Endothelial cell of umbilical vein (primary cell): ENCODE measurements at regions not wholly inside any gene's neighbourhood (a gene's known extent, or its start where the extent isn't known, plus 50 kb on each side); places are given as distances from the start of the nearest gene placed in this dataset.

Experiments
- BruUV-seq: library from RNA; stranded (reverse); fragments of 400-500 nt; replicated peaks from 2 replicates; lab custom pipeline; 2021; lab: Mats Ljungman, UMichigan
- CTCF ChIA-PET: fragments of 300-600, 350-600 bp; sonication (Branson Sonifier 250); formaldehyde crosslinking; loops from one replicate; lab custom pipeline; 2021; ENCODE audit warnings: antibody characterized with exemption, inconsistent platforms; lab: Charles Lee
- POLR2A ChIA-PET: fragments of 300-600, 350-600 bp; sonication (Branson Sonifier 250); formaldehyde crosslinking; loops from one replicate; lab custom pipeline; 2021; ENCODE audit warnings: antibody characterized with exemption, inconsistent platforms; lab: Charles Lee
- DNase-seq: peaks from one replicate; pipeline ENCODE4 v3.0.0-alpha.2; 2011; ENCODE audit warnings: low read depth, low spot score
- FAIRE-seq: peaks from 2 replicates; lab custom pipeline; 2011; peaks lifted over from hg19 to GRCh38; lab: Jason Lieb, UNC
- H2AFZ ChIP-seq: 2 replicates; pipeline ENCODE4 v1.6.0; 2012; ENCODE audit warnings: low read depth, low read length, control low read depth, inconsistent platforms
- H3K27ac ChIP-seq: 2 replicates; pipeline ENCODE4 v1.5.1; 2011; ENCODE audit warnings: low read depth, mild to moderate bottlenecking, control low read depth, low read length, moderate library complexity; ENCODE audit not compliant: insufficient read depth
- H3K27me3 ChIP-seq, 2 experiments: 2 replicates each; pipeline versions ENCODE4 v1.6.0 to v1.6.1; 2011; ENCODE audit warnings: low read length in 2 of 2, mixed read lengths in 1 of 2; ENCODE audit not compliant: control insufficient read depth in 2 of 2, insufficient read depth in 2 of 2
- H3K36me3 ChIP-seq, 2 experiments: 2 replicates in 1 of 2; 3 replicates in 1 of 2; pipeline ENCODE4 v1.5.1; 2011; ENCODE audit warnings: low read length in 2 of 2, mild to moderate bottlenecking in 1 of 2, moderate library complexity in 1 of 2; ENCODE audit not compliant: control insufficient read depth in 2 of 2, insufficient read depth in 2 of 2; ENCODE audit errors: extremely low read depth in 1 of 2
- H3K4me1 ChIP-seq: 3 replicates; pipeline ENCODE4 v1.5.1; 2011; ENCODE audit warnings: mild to moderate bottlenecking, low read length; ENCODE audit not compliant: control insufficient read depth, insufficient read depth; ENCODE audit errors: extremely low read depth
- H3K4me2 ChIP-seq: 2 replicates; pipeline ENCODE4 v1.6.1; 2011; ENCODE audit warnings: low read length, control low read depth, mixed read lengths; ENCODE audit not compliant: insufficient read depth
- H3K4me3 ChIP-seq, 3 experiments: fragments of 200-600 bp in 1 of 3; sonication (generic), shearing (Covaris generic) in 1 of 3; replicated peaks in 1 of 3; 2 replicates each; pipeline ENCODE4 v1.5.1; 2011 to 2016; ENCODE audit warnings: control low read depth in 3 of 3, low read length in 3 of 3, mild to moderate bottlenecking in 2 of 3, inconsistent platforms in 1 of 3, low read depth in 1 of 3, moderate library complexity in 1 of 3; ENCODE audit not compliant: insufficient read depth in 1 of 3
- H3K79me2 ChIP-seq: 2 replicates; pipeline ENCODE4 v1.6.0; 2012; ENCODE audit warnings: low read length, inconsistent platforms; ENCODE audit not compliant: control insufficient read depth, insufficient read depth
- H3K9ac ChIP-seq: replicated peaks from 2 replicates; pipeline ENCODE3; 2011; ENCODE audit warnings: low read length, control low read depth; ENCODE audit not compliant: insufficient read depth; ENCODE audit errors: extremely low read depth
- H3K9me1 ChIP-seq: replicated peaks from 3 replicates; pipeline ENCODE4 v1.6.0; 2011; ENCODE audit warnings: mild to moderate bottlenecking, low read length; ENCODE audit not compliant: control insufficient read depth, insufficient read depth; ENCODE audit errors: extremely low read depth
- H3K9me3 ChIP-seq: replicated peaks from 2 replicates; pipeline ENCODE4 v1.5.1; 2012; ENCODE audit warnings: low read length, inconsistent platforms; ENCODE audit not compliant: control insufficient read depth, insufficient read depth
- H4K20me1 ChIP-seq: replicated peaks from 2 replicates; pipeline ENCODE3; 2011; ENCODE audit warnings: mild to moderate bottlenecking, low read length; ENCODE audit not compliant: control insufficient read depth, insufficient read depth; ENCODE audit errors: extremely low read depth
- CTCF ChIP-seq, 2 donors: IDR thresholded peaks; 1 replicate in 1 of 2; 2 replicates in 1 of 2; pipeline ENCODE4 v1.5.1; 2011; ENCODE audit warnings: low read length in 2 of 2, mild to moderate bottlenecking in 2 of 2, moderate library complexity in 2 of 2, control low read depth in 1 of 2, inconsistent platforms in 1 of 2, low read depth in 1 of 2; ENCODE audit not compliant: insufficient read depth in 1 of 2; ENCODE audit errors: extremely low read depth in 1 of 2
- EZH2 ChIP-seq: IDR thresholded peaks from 2 replicates; pipeline ENCODE4 v1.6.1; 2012; ENCODE audit warnings: borderline replicate concordance, low read depth, mild to moderate bottlenecking, moderate library complexity, low read length, inconsistent platforms; ENCODE audit not compliant: severe bottlenecking
- FOS ChIP-seq: IDR thresholded peaks from 2 replicates; pipeline ENCODE4 v1.6.1; 2011; ENCODE audit warnings: mild to moderate bottlenecking, low read length, moderate library complexity, borderline replicate concordance; ENCODE audit not compliant: insufficient read depth
- GATA2 ChIP-seq: IDR thresholded peaks from 2 replicates; pipeline ENCODE4 v1.7.0; 2011; ENCODE audit warnings: low read depth, mild to moderate bottlenecking, moderate library complexity, mixed read lengths, low read length; ENCODE audit not compliant: insufficient read length, insufficient read depth
- JUN ChIP-seq: IDR thresholded peaks from 2 replicates; pipeline ENCODE4 v1.6.1; 2011; ENCODE audit warnings: borderline replicate concordance, low read depth; ENCODE audit not compliant: insufficient read length, insufficient read depth
- MAX ChIP-seq: IDR thresholded peaks from 2 replicates; pipeline ENCODE4 v1.6.1; 2011; ENCODE audit not compliant: insufficient read depth, insufficient read length
- MYC ChIP-seq: IDR thresholded peaks from one replicate; pipeline ENCODE4 v1.6.1; 2011; ENCODE audit warnings: mild to moderate bottlenecking, low read depth, low read length
- POLR2A ChIP-seq: IDR thresholded peaks from 2 replicates; pipeline ENCODE4 v1.6.1; 2012; ENCODE audit warnings: low read depth, mild to moderate bottlenecking, control low read depth, low read length
- POLR2AphosphoS5 ChIP-seq: IDR thresholded peaks from 2 replicates; pipeline ENCODE4 v1.6.1; 2012; ENCODE audit warnings: low read depth, mild to moderate bottlenecking, control low read depth, low read length, moderate library complexity; ENCODE audit not compliant: insufficient read depth
- dilution Hi-C: fragments of 300-500 bp; cut with MboI; formaldehyde crosslinking; loops from one replicate; pipeline ENCODE4 v1.15.0; 2019; ENCODE audit warnings: low sequenced_read_pairs; ENCODE audit not compliant: extremely low pct_ligation_motif_present
- intact Hi-C: fragments of 100-400 bp; cut with micrococcal nuclease; formaldehyde crosslinking; loops from one replicate; pipeline ENCODE4 v1.10.0; 2022

GRCh38 chr14:27228053-27228452 is 630.2 kb upstream of the NOVA1 start:
- TF ChIP-seq MAX, result no peak
- TF ChIP-seq POLR2A, result no peak
- no peak for TF ChIP-seq MYC
- no peak for TF ChIP-seq CTCF (IDR thresholded peaks at IDR 0.05; ENCODE audit: extremely low read depth in 1 of 2, insufficient read depth in 1 of 2, low read depth in 1 of 2, low read length in 2 of 2)
- no peak for TF ChIP-seq EZH2
- no peak for TF ChIP-seq FOS
- no peak for TF ChIP-seq JUN
- TF ChIP-seq GATA2, result no peak
- TF ChIP-seq POLR2AphosphoS5, result no peak
- no peaks in the 10 kb centered on the region for H3K27me3 ChIP-seq
- no peaks in the 10 kb centered on the region for H3K36me3 ChIP-seq
- intact Hi-C loops, result no loop called here
- dilution Hi-C loops, result no loop called here
- no peaks in the 10 kb centered on the region for H3K79me2 ChIP-seq
- no peak overlapping the region for H3K27ac ChIP-seq
- no peaks in the 10 kb centered on the region for H3K4me1 ChIP-seq
- no TSS peak for BruUV-seq
- CTCF ChIA-PET, result no interaction called here
- H2AFZ ChIP-seq, result no peak overlapping the region
- H3K9me3 ChIP-seq, result no peaks in the 10 kb centered on the region
- H4K20me1 ChIP-seq, result no peaks in the 10 kb centered on the region
- H3K4me2 ChIP-seq, result no peak overlapping the region
- POLR2A ChIA-PET, result no interaction called here
- FAIRE-seq (no peak), DNase-seq (no peak)
- H3K4me3 ChIP-seq, result no peak overlapping the region
- no peaks in the 10 kb centered on the region for H3K9me1 ChIP-seq
- H3K9ac ChIP-seq, result no peak overlapping the region
